Jurkat, Clone E6-1 (cell line): ENCODE measurements at regions not wholly inside any gene's neighbourhood (a gene's known extent, or its start where the extent isn't known, plus 50 kb on each side); places are given as distances from the start of the nearest gene placed in this dataset.
"Not testable (repeated sequence)": the region's sequence is repeated elsewhere in the genome, so short reads cannot be mapped to it uniquely, and the experiment has no call there.

Experiments used
- DNase-seq: peaks from one replicate; pipeline ENCODE4 v3.0.0-alpha.2; 2011; ENCODE audit warnings: low read depth, low spot score
- H3K4me3 ChIP-seq: 2 replicates; pipeline ENCODE4 v1.5.1; 2011; ENCODE audit warnings: mild to moderate bottlenecking, low read length, control low read depth, moderate library complexity

GRCh38 chr10:42419789-42420188 lies 218.6 kb downstream of the ZNF33B start:
- DNase-seq, result no peak
- H3K4me3 ChIP-seq, result no peak overlapping the region

GRCh38 chr10:42380926-42381547 lies 257.3 kb downstream of the ZNF33B start:
- DNase-seq, result no peak
- H3K4me3 ChIP-seq, result no peak overlapping the region

GRCh38 chr10:42367532-42368230 lies 270.7 kb downstream of the ZNF33B start:
- H3K4me3 ChIP-seq, result no peak overlapping the region
- DNase-seq, result no peak

- DNase-seq, result no peak
- no peak overlapping the region for H3K4me3 ChIP-seq
These were observed 286.6 kb downstream of the ZNF33B start for GRCh38 chr10:42351745-42352144.

GRCh38 chr10:42336593-42337337 lies 301.6 kb downstream of the ZNF33B start:
- DNase-seq, H3K4me3 ChIP-seq: not testable (repeated sequence)

- not testable (repeated sequence) for H3K4me3 ChIP-seq, DNase-seq
These were observed 302.6 kb downstream of the ZNF33B start for GRCh38 chr10:42335653-42336296.

GRCh38 chr10:42304341-42304740 lies 334.0 kb downstream of the ZNF33B start:
- DNase-seq, result no peak
- no peak overlapping the region for H3K4me3 ChIP-seq

GRCh38 chr10:42281896-42282295 lies 356.5 kb downstream of the ZNF33B start:
- H3K4me3 ChIP-seq, DNase-seq: not testable (repeated sequence)

- not testable (repeated sequence) for DNase-seq, H3K4me3 ChIP-seq
These were observed 368.6 kb downstream of the ZNF33B start for GRCh38 chr10:42269788-42270187.

- not testable (repeated sequence) for DNase-seq, H3K4me3 ChIP-seq
These were observed 375.1 kb downstream of the ZNF33B start for GRCh38 chr10:42263259-42263658.

GRCh38 chr10:42243002-42243401 lies 395.4 kb downstream of the ZNF33B start:
- H3K4me3 ChIP-seq, DNase-seq: not testable (repeated sequence)

- no peak for DNase-seq
- no peak overlapping the region for H3K4me3 ChIP-seq
These were observed 396.1 kb downstream of the ZNF33B start for GRCh38 chr10:42242135-42242805.

GRCh38 chr10:42236401-42236800 lies 402.0 kb downstream of the ZNF33B start:
- not testable (repeated sequence) for H3K4me3 ChIP-seq, DNase-seq

- not testable (repeated sequence) for H3K4me3 ChIP-seq, DNase-seq
These were observed 402.6 kb downstream of the ZNF33B start for GRCh38 chr10:42235736-42236135.

- DNase-seq, H3K4me3 ChIP-seq: not testable (repeated sequence)
These were observed 403.1 kb downstream of the ZNF33B start for GRCh38 chr10:42235241-42235640.

GRCh38 chr10:42234506-42234905 lies 403.9 kb downstream of the ZNF33B start:
- not testable (repeated sequence) for H3K4me3 ChIP-seq, DNase-seq

GRCh38 chr10:42233461-42234206 lies 404.7 kb downstream of the ZNF33B start:
- DNase-seq, H3K4me3 ChIP-seq: not testable (repeated sequence)

GRCh38 chr10:42232955-42233354 lies 405.4 kb downstream of the ZNF33B start:
- DNase-seq, H3K4me3 ChIP-seq: not testable (repeated sequence)
